WTC11 (cell line): ENCODE measurements at regions not wholly inside any gene's neighbourhood (a gene's known extent, or its start where the extent isn't known, plus 50 kb on each side); places are given as distances from the start of the nearest gene placed in this dataset.

Source experiments
- ATAC-seq: fragments of 200-7000 bp; cut with Tn5 transposase; 2 replicates; pipeline ENCODE4 v1.10.0; 2021; ENCODE audit warnings: mild to moderate bottlenecking, moderate library complexity
- CTCF ChIA-PET: fragments of 300-600 bp; sonication (Branson Sonifier 250); formaldehyde crosslinking; loops from one replicate; lab custom pipeline; 2021; ENCODE audit warnings: antibody characterized with exemption; lab: Charles Lee
- POLR2A ChIA-PET: fragments of 350-600 bp; sonication (Branson Sonifier 250); formaldehyde crosslinking; loops from one replicate; lab custom pipeline; 2021; ENCODE audit warnings: antibody characterized with exemption; lab: Charles Lee
- DNase-seq: peaks from one replicate; pipeline ENCODE4 v3.0.0; 2021; ENCODE audit warnings: low spot score
- H3K27ac Mint-ChIP-seq: 2 replicates; pipeline ENCODE4 v1.8.0; 2021; ENCODE audit warnings: mixed read lengths
- H3K27me3 Mint-ChIP-seq: 2 replicates; pipeline ENCODE4 v1.8.0; 2021; ENCODE audit warnings: low read depth, mild to moderate bottlenecking, moderate library complexity, mixed read lengths
- H3K36me3 Mint-ChIP-seq: 2 replicates; pipeline ENCODE4 v1.8.0; 2021; ENCODE audit warnings: mixed read lengths
- H3K4me1 Mint-ChIP-seq: 2 replicates; pipeline ENCODE4 v1.8.0; 2022; ENCODE audit warnings: mixed read lengths
- H3K4me3 Mint-ChIP-seq: 2 replicates; pipeline ENCODE4 v1.8.0; 2021; ENCODE audit warnings: mild to moderate bottlenecking, moderate library complexity, mixed read lengths
- H3K9me3 Mint-ChIP-seq: 2 replicates; pipeline ENCODE4 v1.8.0; 2021; ENCODE audit warnings: mixed read lengths
- ETV6 ChIP-seq: sonication (generic); formaldehyde crosslinking; IDR thresholded peaks from 2 replicates; pipeline ENCODE4 v1.8.1; 2022; ENCODE audit warnings: mild to moderate bottlenecking, missing genetic modification reagents
- NFATC4 ChIP-seq: fragments of 250-450 bp; sonication (Bioruptor Pico); IDR thresholded peaks from 2 replicates; pipeline ENCODE4 v1.9.0; 2021; ENCODE audit warnings: mild to moderate bottlenecking
- NFE2L1 ChIP-seq: sonication (generic); formaldehyde crosslinking; IDR thresholded peaks from 2 replicates; pipeline ENCODE4 v1.8.1; 2023; ENCODE audit warnings: missing genetic modification reagents
- RELA ChIP-seq: sonication (generic); formaldehyde crosslinking; IDR thresholded peaks from 2 replicates; pipeline ENCODE4 v1.8.1; 2022; ENCODE audit warnings: missing genetic modification reagents, mild to moderate bottlenecking, borderline replicate concordance
- SMAD3 ChIP-seq: sonication (generic); formaldehyde crosslinking; IDR thresholded peaks from 2 replicates; pipeline ENCODE4 v1.8.0; 2022; ENCODE audit warnings: missing genetic modification reagents, mild to moderate bottlenecking, borderline replicate concordance
- SP1 ChIP-seq: sonication (generic); formaldehyde crosslinking; conservative IDR thresholded peaks from 2 replicates; pipeline ENCODE4 v1.8.1; 2022; ENCODE audit warnings: missing genetic modification reagents
- TEAD4 ChIP-seq: sonication (generic); formaldehyde crosslinking; IDR thresholded peaks from 2 replicates; pipeline ENCODE4 v1.8.0; 2022; ENCODE audit warnings: mild to moderate bottlenecking, missing genetic modification reagents
- ZNF219 ChIP-seq: sonication (generic); formaldehyde crosslinking; IDR thresholded peaks from 2 replicates; pipeline ENCODE4 v1.8.0; 2023; ENCODE audit warnings: missing genetic modification reagents, mild to moderate bottlenecking, borderline replicate concordance
- ZNF263 ChIP-seq: sonication (generic); formaldehyde crosslinking; IDR thresholded peaks from 2 replicates; pipeline ENCODE4 v1.8.1; 2022; ENCODE audit warnings: low read depth, mild to moderate bottlenecking, moderate library complexity, missing genetic modification reagents
- ZNF317 ChIP-seq: sonication (generic); formaldehyde crosslinking; IDR thresholded peaks from 2 replicates; pipeline ENCODE4 v1.8.1; 2023; ENCODE audit warnings: low read depth, mild to moderate bottlenecking, moderate library complexity, missing genetic modification reagents, borderline replicate concordance
- ZNF671 ChIP-seq: fragments of 250-450 bp; sonication (Bioruptor Pico); IDR thresholded peaks from 2 replicates; pipeline ENCODE4 v1.8.0; 2021; ENCODE audit warnings: mild to moderate bottlenecking
- TF ChIP-seq, protein P1 (sequence below): sonication (generic); formaldehyde crosslinking; IDR thresholded peaks from 2 replicates; pipeline ENCODE4 v1.8.0; 2022; ENCODE audit warnings: mild to moderate bottlenecking, missing genetic modification reagents
- TF ChIP-seq, protein P2 (sequence below): fragments of 250-450 bp; sonication (Bioruptor Pico); conservative IDR thresholded peaks from 2 replicates; pipeline ENCODE4 v1.9.0; 2021; ENCODE audit warnings: mild to moderate bottlenecking
- TF ChIP-seq, protein P3 (sequence below): fragments of 200-600 bp; IDR thresholded peaks from 2 replicates; pipeline ENCODE4 v1.8.0; 2022; ENCODE audit warnings: antibody characterized with exemption
- TF ChIP-seq, protein P4 (sequence below): sonication (generic); formaldehyde crosslinking; IDR thresholded peaks from 2 replicates; pipeline ENCODE4 v1.8.1; 2022; ENCODE audit warnings: mild to moderate bottlenecking, moderate library complexity, missing genetic modification reagents
- TF ChIP-seq, protein P5 (sequence below): sonication (generic); formaldehyde crosslinking; conservative IDR thresholded peaks from 2 replicates; pipeline ENCODE4 v1.8.1; 2023; ENCODE audit warnings: mild to moderate bottlenecking, low read depth, missing genetic modification reagents, moderate library complexity
- TF ChIP-seq, protein P6 (sequence below): sonication (generic); formaldehyde crosslinking; IDR thresholded peaks from 2 replicates; pipeline ENCODE4 v1.8.0; 2022; ENCODE audit warnings: mild to moderate bottlenecking, missing genetic modification reagents
- TF ChIP-seq, protein P7 (sequence below): sonication (generic); formaldehyde crosslinking; IDR thresholded peaks from 2 replicates; pipeline ENCODE4 v1.8.0; 2023; ENCODE audit warnings: missing genetic modification reagents
- TF ChIP-seq, protein P8 (sequence below): sonication (generic); formaldehyde crosslinking; IDR thresholded peaks from 2 replicates; pipeline ENCODE4 v1.8.1; 2023; ENCODE audit warnings: mild to moderate bottlenecking, missing genetic modification reagents

DNA sequence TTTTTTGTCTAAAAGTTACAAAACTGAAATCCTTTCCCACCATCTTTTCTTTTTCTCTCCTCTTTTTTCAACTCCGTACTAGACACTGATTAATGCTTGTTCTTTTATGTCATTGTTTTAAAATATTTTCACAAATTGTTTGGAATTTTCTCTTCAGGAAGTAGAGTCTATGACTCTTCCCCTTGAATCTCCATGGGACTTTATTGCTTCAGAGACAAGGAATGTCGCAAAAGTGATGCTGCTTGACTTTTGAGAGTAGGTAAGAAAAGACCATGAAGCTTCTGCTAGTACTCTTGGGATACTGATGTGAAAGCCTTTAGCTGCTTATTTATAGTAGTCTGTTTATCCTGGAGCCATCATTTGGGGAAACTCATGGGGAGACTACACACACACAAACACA lies 260.1 kb upstream of the SLC10A2 start:
- Mint-ChIP-seq H3K27ac (0 out of 2 replicates have a peak overlapping the region, but pooled peaks have one; percentile 53), H3K36me3 (peaks cover 4% of the 10 kb centered on the region; the same call in 1 of the 2 replicates), H3K27me3 (no peaks in the 10 kb centered on the region), H3K4me3 (no peak overlapping the region), H3K4me1 (peaks cover 28% of the 10 kb centered on the region), H3K9me3 (peaks cover 20% of the 10 kb centered on the region)
- no peak for ATAC-seq
- ChIA-PET CTCF (no interaction called here), POLR2A (no interaction called here)
- DNase-seq, result no peak
- TF ChIP-seq, protein P1, sequence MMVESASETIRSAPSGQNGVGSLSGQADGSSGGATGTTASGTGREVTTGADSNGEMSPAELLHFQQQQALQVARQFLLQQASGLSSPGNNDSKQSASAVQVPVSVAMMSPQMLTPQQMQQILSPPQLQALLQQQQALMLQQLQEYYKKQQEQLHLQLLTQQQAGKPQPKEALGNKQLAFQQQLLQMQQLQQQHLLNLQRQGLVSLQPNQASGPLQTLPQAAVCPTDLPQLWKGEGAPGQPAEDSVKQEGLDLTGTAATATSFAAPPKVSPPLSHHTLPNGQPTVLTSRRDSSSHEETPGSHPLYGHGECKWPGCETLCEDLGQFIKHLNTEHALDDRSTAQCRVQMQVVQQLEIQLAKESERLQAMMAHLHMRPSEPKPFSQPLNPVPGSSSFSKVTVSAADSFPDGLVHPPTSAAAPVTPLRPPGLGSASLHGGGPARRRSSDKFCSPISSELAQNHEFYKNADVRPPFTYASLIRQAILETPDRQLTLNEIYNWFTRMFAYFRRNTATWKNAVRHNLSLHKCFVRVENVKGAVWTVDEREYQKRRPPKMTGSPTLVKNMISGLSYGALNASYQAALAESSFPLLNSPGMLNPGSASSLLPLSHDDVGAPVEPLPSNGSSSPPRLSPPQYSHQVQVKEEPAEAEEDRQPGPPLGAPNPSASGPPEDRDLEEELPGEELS (CRISPR knock-in tag), result no peak
- no peak for TF ChIP-seq ZNF317 (CRISPR knock-in tag)
- no peak for TF ChIP-seq ZNF671
- TF ChIP-seq, protein P2, sequence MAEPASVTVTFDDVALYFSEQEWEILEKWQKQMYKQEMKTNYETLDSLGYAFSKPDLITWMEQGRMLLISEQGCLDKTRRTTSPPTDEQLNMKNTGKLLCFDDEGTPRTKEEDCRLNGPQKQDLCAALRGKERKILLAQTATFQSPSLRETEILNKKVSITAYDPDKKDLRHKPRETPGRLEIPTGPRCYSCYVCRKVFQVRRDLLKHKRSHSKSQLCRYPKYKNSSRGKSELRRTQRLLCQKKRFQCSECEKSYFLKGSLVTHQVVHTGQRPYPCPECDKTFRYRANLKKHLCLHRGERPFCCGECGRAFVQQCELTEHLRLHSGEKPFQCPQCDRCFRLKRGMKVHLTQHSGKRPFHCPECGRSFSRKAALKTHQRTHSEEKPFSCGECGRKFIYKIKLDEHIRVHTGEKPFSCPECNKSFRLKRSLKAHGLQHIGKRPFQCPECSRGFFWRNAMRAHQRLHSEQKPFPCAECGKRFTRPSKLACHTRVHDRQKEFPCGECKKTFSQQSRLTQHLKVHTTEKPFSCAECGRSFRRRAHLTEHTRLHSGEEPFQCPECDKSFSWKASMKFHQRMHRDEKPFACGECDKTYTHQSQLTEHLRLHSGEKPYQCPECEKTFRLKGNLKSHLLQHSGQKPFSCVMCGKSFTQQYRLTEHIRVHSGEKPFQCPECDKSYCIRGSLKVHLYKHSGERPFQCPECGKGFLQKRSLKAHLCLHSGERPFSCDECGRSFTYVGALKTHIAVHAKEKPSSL (CRISPR knock-in tag), result no peak
- TF ChIP-seq, protein P3, sequence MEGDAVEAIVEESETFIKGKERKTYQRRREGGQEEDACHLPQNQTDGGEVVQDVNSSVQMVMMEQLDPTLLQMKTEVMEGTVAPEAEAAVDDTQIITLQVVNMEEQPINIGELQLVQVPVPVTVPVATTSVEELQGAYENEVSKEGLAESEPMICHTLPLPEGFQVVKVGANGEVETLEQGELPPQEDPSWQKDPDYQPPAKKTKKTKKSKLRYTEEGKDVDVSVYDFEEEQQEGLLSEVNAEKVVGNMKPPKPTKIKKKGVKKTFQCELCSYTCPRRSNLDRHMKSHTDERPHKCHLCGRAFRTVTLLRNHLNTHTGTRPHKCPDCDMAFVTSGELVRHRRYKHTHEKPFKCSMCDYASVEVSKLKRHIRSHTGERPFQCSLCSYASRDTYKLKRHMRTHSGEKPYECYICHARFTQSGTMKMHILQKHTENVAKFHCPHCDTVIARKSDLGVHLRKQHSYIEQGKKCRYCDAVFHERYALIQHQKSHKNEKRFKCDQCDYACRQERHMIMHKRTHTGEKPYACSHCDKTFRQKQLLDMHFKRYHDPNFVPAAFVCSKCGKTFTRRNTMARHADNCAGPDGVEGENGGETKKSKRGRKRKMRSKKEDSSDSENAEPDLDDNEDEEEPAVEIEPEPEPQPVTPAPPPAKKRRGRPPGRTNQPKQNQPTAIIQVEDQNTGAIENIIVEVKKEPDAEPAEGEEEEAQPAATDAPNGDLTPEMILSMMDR, result no peak
- TF ChIP-seq, protein P4, sequence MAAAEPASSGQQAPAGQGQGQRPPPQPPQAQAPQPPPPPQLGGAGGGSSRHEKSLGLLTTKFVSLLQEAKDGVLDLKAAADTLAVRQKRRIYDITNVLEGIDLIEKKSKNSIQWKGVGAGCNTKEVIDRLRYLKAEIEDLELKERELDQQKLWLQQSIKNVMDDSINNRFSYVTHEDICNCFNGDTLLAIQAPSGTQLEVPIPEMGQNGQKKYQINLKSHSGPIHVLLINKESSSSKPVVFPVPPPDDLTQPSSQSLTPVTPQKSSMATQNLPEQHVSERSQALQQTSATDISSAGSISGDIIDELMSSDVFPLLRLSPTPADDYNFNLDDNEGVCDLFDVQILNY (CRISPR knock-in tag), result no peak
- TF ChIP-seq NFE2L1, result no peak
- TF ChIP-seq ZNF263 (CRISPR knock-in tag), result no peak
- TF ChIP-seq TEAD4 (CRISPR knock-in tag), result no peak
- TF ChIP-seq RELA (CRISPR knock-in tag), result no peak
- TF ChIP-seq NFATC4 (CRISPR knock-in tag), result no peak
- TF ChIP-seq, protein P5, sequence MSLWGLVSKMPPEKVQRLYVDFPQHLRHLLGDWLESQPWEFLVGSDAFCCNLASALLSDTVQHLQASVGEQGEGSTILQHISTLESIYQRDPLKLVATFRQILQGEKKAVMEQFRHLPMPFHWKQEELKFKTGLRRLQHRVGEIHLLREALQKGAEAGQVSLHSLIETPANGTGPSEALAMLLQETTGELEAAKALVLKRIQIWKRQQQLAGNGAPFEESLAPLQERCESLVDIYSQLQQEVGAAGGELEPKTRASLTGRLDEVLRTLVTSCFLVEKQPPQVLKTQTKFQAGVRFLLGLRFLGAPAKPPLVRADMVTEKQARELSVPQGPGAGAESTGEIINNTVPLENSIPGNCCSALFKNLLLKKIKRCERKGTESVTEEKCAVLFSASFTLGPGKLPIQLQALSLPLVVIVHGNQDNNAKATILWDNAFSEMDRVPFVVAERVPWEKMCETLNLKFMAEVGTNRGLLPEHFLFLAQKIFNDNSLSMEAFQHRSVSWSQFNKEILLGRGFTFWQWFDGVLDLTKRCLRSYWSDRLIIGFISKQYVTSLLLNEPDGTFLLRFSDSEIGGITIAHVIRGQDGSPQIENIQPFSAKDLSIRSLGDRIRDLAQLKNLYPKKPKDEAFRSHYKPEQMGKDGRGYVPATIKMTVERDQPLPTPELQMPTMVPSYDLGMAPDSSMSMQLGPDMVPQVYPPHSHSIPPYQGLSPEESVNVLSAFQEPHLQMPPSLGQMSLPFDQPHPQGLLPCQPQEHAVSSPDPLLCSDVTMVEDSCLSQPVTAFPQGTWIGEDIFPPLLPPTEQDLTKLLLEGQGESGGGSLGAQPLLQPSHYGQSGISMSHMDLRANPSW (CRISPR knock-in tag), result no peak
- no peak for TF ChIP-seq SMAD3 (CRISPR knock-in tag)
- TF ChIP-seq, protein P6, sequence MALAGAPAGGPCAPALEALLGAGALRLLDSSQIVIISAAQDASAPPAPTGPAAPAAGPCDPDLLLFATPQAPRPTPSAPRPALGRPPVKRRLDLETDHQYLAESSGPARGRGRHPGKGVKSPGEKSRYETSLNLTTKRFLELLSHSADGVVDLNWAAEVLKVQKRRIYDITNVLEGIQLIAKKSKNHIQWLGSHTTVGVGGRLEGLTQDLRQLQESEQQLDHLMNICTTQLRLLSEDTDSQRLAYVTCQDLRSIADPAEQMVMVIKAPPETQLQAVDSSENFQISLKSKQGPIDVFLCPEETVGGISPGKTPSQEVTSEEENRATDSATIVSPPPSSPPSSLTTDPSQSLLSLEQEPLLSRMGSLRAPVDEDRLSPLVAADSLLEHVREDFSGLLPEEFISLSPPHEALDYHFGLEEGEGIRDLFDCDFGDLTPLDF (CRISPR knock-in tag), result no peak
- TF ChIP-seq, protein P7, sequence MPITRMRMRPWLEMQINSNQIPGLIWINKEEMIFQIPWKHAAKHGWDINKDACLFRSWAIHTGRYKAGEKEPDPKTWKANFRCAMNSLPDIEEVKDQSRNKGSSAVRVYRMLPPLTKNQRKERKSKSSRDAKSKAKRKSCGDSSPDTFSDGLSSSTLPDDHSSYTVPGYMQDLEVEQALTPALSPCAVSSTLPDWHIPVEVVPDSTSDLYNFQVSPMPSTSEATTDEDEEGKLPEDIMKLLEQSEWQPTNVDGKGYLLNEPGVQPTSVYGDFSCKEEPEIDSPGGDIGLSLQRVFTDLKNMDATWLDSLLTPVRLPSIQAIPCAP (CRISPR knock-in tag), result no peak
- TF ChIP-seq SP1 (CRISPR knock-in tag), result no peak
- TF ChIP-seq, protein P8, sequence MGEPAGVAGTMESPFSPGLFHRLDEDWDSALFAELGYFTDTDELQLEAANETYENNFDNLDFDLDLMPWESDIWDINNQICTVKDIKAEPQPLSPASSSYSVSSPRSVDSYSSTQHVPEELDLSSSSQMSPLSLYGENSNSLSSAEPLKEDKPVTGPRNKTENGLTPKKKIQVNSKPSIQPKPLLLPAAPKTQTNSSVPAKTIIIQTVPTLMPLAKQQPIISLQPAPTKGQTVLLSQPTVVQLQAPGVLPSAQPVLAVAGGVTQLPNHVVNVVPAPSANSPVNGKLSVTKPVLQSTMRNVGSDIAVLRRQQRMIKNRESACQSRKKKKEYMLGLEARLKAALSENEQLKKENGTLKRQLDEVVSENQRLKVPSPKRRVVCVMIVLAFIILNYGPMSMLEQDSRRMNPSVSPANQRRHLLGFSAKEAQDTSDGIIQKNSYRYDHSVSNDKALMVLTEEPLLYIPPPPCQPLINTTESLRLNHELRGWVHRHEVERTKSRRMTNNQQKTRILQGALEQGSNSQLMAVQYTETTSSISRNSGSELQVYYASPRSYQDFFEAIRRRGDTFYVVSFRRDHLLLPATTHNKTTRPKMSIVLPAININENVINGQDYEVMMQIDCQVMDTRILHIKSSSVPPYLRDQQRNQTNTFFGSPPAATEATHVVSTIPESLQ (CRISPR knock-in tag), result no peak
- TF ChIP-seq ETV6 (CRISPR knock-in tag), result no peak
- TF ChIP-seq ZNF219 (CRISPR knock-in tag), result no peak
